GM21786 (cell line): ENCODE measurements at regions not wholly inside any gene's neighbourhood (a gene's known extent, or its start where the extent isn't known, plus 50 kb on each side); places are given as distances from the start of the nearest gene placed in this dataset.
"Not testable (repeated sequence)": the region's sequence is repeated elsewhere in the genome, so short reads cannot be mapped to it uniquely, and the experiment has no call there.

Experiments used
- ATAC-seq: cut with Tn5 transposase; IDR thresholded peaks from one replicate; pipeline ENCODE4 v1.9.1; 2021; ENCODE audit not compliant: unreplicated experiment

DNA sequence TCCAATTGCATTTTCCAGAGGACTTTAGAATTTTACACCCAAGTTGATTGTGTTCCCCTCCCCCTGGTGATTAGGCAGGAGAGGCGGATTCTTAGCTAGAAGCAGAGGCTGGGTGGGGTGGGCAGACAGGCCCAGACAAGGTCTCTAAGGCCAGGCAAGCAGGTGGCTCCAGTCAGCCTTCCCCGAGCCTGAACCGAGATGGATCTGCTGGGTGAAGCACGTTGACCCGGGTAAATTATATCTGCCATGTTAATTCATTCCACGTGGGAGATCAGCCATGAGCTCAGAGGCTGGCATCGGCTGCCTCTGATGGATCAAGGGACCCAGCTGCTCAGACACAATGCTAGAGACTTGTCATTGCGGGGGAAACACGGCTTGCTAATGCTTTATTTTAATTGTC is 159.5 kb upstream of the MAFB start:
- ATAC-seq, result no peak

DNA sequence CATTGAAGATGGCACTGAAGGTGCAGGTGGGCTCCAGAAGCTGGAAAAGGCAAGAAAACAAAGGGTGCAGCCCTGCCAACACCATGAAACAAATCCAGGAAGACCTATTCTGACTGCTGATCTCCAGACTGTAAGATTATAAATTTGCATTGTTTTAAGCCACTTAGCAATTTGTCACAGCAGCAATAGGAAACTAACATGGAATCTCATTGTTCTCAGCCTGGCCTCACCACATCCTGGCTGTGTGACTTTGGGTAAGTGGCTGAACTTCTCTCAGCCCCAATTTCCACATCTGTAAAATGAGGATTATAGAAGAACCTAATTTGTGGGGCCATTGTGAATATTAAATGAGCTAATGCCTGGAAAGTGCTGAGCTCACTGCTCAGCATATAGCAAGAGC is 160.4 kb upstream of the MAFB start:
- ATAC-seq, result no peak

DNA sequence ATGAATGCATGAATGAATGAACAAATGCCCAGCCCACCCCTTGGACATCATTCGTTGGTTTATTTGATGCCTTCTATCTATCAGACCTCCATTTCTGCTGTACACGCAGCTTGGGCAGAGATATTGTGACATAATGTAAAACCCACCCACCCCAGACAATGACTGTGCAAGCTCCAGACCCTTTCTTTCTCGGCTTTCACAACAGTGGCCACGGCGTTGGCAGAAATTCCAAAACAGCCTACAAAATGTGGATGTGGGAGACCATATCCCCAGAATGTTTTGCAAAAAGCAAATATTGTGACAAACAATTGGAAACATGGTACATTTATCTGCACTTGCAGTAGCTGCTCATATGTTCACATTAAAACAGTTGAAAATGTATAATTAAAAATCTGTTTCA is 162.0 kb upstream of the MAFB start:
- ATAC-seq, result no peak

DNA sequence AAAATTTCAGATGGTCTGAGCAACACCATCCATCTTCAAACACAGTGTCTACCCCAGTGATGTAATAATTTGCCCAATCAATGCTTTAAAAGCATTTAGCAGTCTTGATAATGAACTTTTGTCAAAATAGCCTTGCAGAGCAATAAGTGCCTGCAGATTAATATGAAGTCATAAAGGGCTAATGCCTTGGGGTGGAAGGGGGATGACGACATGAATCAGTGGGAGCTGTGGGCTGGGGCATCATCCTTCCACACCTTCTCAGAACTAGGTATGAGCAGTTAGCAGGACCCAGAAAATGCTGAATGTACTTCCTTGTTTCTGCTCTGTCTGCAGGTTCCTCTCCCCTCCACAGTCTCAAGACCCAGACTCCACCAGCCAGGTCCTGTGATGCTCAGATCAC is 166.2 kb upstream of the MAFB start:
- ATAC-seq, result no peak

DNA sequence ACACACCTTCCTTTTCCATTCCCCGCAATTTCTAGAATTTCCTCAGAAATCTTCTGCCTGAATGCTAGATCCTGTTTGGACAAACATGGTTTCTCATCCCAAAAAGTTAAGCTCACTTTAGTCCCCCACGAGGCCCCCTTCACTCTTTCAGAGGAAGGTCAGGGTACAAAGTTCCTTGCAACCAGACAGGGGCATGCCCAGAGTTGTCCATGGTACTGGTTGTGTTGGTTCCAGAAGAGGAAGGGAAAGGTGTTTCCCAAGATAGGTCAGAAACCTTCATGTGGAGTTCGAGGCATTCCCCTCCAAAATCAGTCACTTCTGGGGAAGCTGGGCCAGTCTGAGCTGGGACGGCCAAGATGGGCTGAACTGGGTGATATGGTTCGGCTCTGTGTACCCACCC is 167.6 kb upstream of the MAFB start:
- ATAC-seq, result no peak

DNA sequence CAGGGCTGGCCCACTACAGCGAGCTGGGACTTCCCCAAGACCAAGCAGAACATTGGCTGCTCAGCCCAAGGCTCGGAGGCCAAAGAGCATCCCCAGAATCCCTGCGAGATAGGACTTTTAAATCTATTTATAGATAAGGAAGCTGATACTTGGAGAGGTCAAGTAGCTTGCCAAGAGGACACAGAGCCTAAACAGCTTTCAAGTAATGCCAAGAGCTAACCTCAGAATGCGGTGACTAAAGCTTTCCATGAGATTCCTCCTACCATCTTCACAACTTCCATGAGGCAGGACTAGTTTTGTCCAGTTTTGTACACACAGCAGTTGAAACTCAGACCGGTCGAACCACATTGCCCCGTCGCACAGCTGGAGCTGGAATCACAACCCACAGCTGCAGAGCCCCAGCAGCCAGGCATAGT is 168.1 kb upstream of the TOP1 start:
- no peak for ATAC-seq

DNA sequence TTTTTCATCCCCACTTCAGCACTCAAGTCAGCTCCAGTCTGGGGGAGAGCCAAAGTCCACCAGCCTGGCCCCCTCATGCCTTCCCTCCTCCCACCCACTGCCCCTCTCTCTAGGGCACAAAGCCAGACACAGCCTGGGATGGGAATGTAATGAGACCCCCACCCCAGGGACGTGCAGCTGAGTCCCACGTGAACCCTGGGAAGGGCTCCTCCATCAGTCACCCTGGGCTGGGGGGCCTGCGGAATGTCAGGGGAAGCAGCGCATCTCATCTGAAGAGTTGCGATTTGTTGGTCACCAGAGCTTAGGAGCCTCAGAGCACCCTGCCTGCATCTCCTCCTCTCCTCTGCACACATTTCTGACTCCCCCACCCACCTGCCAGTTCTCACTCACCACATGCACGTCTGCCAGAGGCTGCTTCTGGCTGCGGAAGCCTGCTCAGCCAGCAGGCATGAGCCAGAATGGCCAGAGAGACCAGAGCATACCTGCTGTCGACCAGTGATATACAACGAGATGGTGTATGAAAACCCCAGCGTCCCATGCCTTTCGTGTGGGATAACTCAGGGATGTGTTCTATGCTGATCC is 167.1 kb upstream of the TOP1 start:
- ATAC-seq, result no peak

DNA sequence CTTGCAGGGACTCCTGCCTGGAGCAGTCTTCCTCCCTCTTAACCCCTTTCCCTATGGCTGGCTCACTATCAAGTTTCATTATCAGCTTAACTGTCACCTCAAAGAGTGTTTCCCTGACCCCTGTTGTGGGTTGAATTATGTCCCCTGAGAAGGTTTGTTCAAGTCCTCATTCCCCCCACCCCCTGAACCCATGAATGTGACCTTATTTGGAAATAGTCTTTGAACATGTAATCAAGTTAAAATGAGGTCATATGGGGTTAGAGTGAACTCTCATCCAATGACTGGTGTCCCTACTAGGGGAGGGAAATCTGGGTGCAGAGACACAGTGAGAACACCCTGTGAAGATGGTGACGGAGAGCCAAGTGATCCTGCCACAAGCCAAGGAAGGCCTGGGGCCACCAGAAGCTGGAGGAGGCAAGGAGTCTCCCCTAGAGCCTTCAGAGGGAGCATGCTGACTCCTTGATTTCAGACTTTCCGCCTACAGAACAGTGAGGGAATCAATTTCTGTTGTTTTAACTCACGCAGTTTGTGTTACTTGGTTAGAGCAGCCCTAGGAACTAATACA is 165.2 kb upstream of the TOP1 start:
- no peak for ATAC-seq

DNA sequence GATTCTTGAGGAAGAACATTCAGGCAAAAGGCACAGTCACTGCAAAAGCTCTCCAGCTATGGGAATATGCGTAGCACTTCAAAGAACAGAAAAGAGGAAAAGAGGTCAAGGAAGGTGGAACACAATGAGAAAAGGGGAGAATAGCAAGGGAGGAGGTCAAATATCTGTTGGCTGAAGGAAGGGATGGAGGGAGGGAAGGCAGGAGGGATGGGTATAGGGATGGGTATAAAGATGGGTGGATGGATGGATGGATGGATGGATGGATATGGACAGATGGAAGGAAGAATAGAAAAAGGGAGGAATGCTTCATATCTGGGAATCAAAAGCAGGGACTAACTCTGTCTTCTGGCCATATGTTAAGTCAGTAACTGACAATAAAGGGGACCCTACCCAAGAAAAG is 164.2 kb upstream of the TOP1 start:
- no peak for ATAC-seq

DNA sequence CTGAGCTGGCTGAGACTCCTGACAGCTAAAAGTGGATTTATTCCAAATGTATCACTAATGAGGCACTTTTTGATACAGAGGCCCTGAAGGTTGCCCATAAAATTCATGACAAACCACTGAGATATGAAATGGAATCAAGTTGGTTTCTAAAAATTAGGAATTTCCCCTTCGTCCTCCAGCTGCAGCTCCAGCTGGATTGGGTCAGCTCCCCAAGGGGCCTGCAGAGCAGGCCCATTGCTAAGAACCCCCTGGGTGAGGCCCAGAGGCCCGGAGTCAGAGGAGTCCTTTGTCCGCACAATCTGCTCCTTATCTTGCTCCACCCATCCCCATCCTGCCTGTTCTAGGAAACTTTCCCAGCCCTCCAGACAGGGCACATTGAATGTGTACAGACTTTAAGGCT is 163.5 kb upstream of the TOP1 start:
- no peak for ATAC-seq

DNA sequence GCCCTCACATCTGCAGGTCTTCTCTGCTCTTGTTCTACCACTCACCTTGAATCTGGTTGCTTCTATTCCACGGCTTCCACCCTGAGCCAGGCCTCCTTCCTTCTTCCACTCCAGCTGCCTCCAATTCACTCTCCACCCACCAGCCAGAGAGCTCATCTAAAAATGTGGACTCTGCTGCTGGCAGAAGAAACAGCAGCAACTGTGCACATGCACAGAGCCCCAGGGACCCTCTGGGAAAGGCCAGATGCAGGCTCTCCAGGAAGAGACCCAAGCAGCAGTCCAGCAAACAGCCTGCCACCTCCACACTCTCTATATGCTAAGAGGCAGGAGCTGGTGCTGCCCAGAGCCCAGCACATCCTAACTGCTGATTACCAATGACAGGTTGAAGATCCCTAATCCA is 162.6 kb upstream of the TOP1 start:
- ATAC-seq, result no peak

DNA sequence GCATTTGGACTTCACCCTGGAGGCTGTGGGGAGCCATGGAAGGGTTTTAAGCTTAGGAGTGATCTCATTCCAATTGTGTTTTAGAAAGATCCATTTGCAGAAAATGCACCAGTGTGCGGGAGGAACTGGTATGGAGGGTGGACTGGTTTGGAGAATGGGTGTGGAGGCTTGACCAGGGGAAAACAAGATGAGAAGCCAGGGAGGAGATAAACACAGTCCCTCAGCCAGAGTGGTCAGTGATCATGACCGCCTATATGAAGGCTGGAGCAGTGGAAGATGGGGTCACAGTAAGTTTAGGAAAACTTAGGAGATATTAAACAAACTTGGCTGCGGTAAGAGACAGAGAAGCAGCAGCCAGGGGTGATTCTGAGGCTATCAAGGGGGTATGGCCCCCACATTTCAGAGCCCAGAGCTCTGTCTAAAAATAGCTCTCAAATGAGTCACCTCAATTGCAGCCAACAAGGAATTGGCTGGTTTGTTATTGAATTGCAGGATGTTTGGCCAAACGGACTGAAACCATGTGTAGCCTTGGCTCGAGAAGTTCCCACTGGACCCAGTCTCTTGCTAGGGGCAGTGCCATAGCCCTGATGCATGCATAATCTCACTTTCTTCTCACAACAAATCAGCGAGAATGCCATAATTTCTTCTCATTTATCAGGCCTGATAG is 159.9 kb upstream of the TOP1 start:
- ATAC-seq, result no peak

DNA sequence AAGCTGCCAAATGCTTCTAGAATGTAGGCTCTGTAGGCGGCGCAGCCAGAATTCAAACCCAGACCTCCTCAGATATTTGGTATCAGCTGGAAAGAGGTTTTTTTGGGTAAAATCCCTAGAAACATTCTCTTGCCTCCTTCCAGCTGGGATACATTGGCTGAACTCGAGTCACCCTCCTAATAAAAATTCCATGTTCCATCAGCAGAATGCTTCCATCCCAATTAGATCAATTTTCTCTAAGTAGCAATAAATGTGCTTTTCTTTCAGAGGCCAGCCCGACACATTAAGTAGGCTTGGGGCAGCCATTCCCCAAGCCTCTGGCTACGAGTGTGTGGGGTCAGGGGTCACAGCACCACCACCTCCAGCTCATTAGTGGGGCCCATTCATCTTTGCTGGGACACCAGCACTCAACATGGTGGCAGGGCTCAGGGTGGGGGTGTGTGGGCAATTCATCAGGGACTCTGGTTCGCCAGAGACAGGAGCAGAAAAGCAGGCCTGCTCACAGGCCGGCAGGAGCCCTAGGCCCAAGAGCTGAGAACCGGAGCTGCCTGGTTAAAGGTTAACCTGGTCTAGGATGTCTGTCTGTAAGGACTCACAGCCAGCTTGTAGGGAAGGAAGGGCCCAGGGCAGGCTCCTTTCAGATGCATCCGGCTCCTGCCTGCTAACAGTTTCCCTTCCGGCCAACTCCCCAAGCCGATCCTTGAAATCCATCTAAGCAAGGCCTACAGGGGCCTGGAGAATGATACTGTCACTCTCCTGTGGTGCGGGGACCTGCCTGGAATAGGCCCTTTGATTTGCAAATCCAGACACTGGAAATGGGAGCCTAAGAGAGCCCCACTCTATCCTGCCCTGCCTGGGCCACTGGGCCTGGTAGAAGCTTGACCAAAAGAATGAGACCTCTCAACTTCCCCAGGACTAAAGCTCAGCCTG is 159.1 kb upstream of the TOP1 start:
- no peak for ATAC-seq

DNA sequence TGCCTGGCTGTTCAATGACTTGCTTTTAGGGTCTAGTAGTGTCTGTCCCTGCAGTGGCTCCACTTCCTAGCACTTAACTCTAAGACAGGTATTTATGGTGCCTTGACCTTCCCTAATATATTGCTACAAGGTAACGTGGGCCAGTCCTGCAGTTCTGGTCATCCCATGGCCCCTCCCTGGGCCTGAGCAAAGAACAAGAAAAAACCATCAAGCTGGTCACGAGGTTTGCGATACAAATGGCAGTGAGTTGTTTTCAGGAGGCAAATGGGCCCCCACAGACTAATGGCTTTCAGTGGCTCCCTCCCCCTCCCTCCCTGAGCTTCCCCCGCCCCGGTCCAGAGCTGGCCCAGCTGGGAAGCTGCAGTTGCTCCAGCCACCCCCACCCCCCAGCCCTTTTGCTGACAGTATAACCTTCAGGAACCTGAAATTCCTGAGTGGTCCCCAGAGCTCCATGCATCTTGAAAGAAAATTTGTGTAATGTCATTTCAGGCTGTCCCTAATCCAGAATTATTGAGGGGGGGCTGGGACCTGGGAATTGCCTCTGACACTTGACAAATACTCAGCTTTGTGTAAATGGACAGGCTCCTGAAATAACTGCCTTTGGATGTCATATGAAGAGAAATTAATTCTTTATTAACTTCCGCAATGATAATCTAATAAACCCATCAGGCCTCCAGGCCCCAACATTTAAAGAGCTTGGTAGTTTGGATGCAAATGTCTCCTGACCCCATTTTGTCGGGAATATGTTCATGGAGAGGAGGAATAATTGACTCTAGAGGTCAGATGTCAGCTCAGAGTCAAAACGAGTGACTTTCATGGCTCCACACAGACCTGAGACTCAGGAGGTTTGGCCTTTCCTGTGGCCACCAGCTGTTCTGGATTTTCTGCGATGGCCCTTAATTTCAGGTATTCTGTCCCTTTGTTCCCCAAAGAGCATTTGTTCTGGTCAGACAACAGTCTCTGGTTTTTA is 153.2 kb upstream of the TOP1 start:
- ATAC-seq, result no peak

DNA sequence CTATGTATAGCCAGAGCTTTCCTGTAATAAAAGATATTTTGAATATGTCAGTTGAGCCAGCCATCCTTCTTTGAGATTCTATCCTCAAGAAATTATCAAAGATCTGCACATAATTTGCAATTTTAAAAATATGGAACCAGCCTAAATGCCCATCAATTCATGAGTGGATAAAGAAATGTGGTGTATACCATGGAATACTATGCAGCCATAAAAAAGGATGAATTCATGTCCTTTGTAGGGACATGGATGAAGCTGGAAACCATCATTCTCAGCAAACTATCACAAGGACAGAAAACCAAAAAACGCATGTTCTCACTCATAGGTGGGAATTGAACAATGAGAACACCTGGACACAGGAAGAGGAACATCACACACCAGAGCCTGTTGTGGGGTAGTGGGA is 150.5 kb upstream of the TOP1 start:
- ATAC-seq, result not testable (repeated sequence)

DNA sequence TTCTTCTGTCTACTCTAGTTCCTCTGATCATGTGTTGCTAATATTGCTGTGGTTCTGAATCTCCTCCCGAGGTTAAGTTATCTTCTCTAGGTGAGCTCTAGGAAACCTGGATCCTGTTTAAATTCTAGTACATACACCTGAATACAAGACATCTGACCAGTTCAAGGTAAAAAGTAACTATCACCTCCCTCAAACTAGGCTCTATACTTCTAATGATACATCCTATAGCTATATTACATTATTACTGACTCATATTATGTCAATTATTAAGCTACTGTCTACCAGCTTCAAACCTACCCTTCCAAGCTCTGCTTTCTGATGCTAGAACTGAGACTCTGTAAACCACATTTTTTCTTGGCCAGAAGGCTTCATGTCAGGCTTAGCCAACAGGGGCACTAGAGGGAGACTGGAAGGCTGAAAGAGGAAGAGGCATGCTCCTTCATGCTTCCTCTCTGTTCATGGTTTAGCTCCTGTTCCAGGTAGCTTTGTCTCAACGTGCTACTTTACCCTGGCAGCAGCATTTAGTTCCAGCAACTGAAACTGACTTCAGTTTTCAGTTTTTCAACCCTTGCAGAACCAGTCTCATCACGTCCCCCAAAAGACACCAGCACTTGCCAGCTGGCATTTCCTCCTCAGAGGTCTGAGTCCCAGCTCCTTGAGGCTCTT is 148.4 kb upstream of the TOP1 start:
- no peak for ATAC-seq

DNA sequence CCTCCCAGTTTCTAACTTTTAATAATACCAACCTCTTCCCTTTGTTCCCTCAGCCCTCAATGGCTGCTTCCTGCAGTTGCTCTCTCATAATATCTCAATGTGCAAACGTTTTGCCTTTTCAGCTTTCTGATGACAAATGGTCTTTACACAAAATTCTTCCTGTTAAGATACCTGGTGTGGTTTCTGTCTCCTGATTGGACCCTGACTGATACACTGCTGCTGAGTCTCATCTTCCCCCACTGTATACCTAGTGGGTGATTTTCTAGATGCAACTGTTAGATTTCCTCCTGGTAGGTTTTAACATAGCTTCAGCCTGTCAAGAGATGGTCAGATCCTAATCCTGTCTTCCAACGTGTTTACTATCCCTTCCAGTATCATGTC is 147.9 kb upstream of the TOP1 start:
- no peak for ATAC-seq

DNA sequence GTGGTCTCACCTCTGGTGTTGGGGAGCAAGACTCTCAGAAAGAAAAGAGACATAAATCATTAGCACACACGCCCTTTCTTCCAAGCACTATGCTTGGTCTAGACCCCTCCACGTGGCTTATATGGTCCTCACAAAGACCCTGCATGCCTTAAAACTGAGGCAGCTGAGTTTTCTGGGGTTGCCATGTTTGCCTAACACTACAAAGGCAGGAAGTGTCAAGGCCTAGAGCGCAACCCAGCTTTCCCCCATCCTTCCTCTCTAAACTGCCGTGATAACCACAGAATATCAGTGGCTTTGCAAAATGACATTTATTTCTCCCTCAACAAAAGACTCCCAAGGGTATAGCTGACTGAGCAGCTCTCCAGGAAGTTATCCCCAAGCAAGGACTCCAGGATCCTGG is 146.5 kb upstream of the TOP1 start:
- ATAC-seq, result no peak

DNA sequence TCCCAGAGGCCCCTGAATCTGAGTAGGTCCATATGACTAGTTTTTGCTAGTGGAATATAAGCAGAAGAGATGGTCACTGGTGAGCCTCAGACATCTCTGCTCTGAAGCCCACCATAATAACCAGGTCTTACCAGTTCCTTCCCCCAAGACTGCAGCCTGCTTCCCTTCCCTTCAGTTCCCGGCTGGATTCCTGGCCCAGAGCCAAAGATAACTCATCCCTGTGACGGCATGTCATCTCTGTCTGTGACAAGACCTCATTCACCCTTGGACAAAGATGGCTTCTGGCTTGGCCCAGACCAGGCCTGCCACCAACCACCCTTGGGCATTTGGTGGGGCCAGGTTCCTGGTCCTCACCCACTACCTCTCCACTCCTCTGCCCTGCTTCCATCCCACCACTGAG is 145.5 kb upstream of the TOP1 start:
- ATAC-seq, result no peak

DNA sequence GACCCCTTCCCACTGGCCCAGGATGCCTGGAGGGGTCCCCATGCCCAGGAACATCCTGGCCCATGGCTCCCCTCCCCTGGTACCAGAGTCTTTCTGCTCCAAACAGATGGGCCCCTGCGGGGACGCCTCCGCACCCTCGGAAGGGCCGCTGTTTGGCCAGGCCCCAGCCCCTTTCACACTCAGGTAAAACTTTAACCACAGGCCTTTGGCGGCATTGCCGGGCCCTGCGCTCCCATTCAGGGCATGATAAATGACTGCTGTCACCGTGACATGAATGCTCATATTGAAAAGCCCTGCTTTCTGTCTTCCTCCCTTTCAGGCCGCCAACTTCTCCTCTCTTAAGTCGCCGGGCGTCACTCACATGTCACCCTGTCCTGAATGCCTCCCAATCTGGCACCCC is 141.5 kb upstream of the TOP1 start:
- ATAC-seq, result no peak
